ENCODE measurements at regions not wholly inside any gene's neighbourhood (a gene's known extent, or its start where the extent isn't known, plus 50 kb on each side); places are given as distances from the start of the nearest gene placed in this dataset.

- H3K27me3 ChIP-seq (ENCODE audit: insufficient read depth, poor library complexity, severe bottlenecking) = no peaks in the 10 kb centered on the region
- no peak overlapping the region for H3K27ac ChIP-seq (replicated peaks)
- no peak for TF ChIP-seq SPI1 (IDR thresholded peaks at IDR 0.05; ENCODE audit: borderline replicate concordance, low read depth)
- no peak for DNase-seq (ENCODE audit: low read depth in 1 of 2, low spot score in 1 of 2)
- no peak overlapping the region for H3K4me3 ChIP-seq (replicated peaks; ENCODE audit: insufficient read depth, low read length)
Observed at GRCh38 chr4:18535948-18536347, 514.4 kb upstream of the LCORL start.

GRCh38 chr4:18533262-18533775, 511.8 kb upstream of the LCORL start:
- no peak overlapping the region for H3K27ac ChIP-seq (replicated peaks)
- TF ChIP-seq POLR2AphosphoS5 (IDR thresholded peaks at IDR 0.05; ENCODE audit: low read depth) (no peak), GABPA (IDR thresholded peaks at IDR 0.05; ENCODE audit: low read depth) (no peak), SPI1 (IDR thresholded peaks at IDR 0.05; ENCODE audit: borderline replicate concordance, low read depth) (no peak), REST (IDR thresholded peaks at IDR 0.05; ENCODE audit: insufficient replicate concordance, low read depth) (no peak), CTCF (IDR thresholded peaks at IDR 0.05; ENCODE audit: insufficient read depth, low read length) (no peak)
- H3K27me3 ChIP-seq (ENCODE audit: insufficient read depth, poor library complexity, severe bottlenecking) = no peaks in the 10 kb centered on the region
- DNase-seq (ENCODE audit: low read depth in 1 of 2, low spot score in 1 of 2) = no peak
- H3K4me3 ChIP-seq (replicated peaks; ENCODE audit: insufficient read depth, low read length) = no peak overlapping the region

- no peak for TF ChIP-seq GABPA (IDR thresholded peaks at IDR 0.05; ENCODE audit: low read depth)
- TF ChIP-seq REST (IDR thresholded peaks at IDR 0.05; ENCODE audit: insufficient replicate concordance, low read depth) = no peak
- no peak for TF ChIP-seq CTCF (IDR thresholded peaks at IDR 0.05; ENCODE audit: insufficient read depth, low read length)
- TF ChIP-seq SPI1 (IDR thresholded peaks at IDR 0.05; ENCODE audit: borderline replicate concordance, low read depth) = no peak
- TF ChIP-seq POLR2AphosphoS5 (IDR thresholded peaks at IDR 0.05; ENCODE audit: low read depth) = no peak
- no peak overlapping the region for H3K27ac ChIP-seq (replicated peaks)
- H3K4me3 ChIP-seq (replicated peaks; ENCODE audit: insufficient read depth, low read length) = no peak overlapping the region
- no peak for DNase-seq (ENCODE audit: low read depth in 1 of 2, low spot score in 1 of 2)
- H3K27me3 ChIP-seq (ENCODE audit: insufficient read depth, poor library complexity, severe bottlenecking) = no peaks in the 10 kb centered on the region
Observed at GRCh38 chr4:18531731-18532130, 510.2 kb upstream of the LCORL start.

GRCh38 chr4:18529482-18529881, 507.9 kb upstream of the LCORL start:
- no peak overlapping the region for H3K4me3 ChIP-seq (replicated peaks; ENCODE audit: insufficient read depth, low read length)
- no peak overlapping the region for H3K27ac ChIP-seq (replicated peaks)
- H3K27me3 ChIP-seq (ENCODE audit: insufficient read depth, poor library complexity, severe bottlenecking) = no peaks in the 10 kb centered on the region
- TF ChIP-seq REST (IDR thresholded peaks at IDR 0.05; ENCODE audit: insufficient replicate concordance, low read depth) (no peak), SPI1 (IDR thresholded peaks at IDR 0.05; ENCODE audit: borderline replicate concordance, low read depth) (no peak), POLR2AphosphoS5 (IDR thresholded peaks at IDR 0.05; ENCODE audit: low read depth) (no peak), CTCF (IDR thresholded peaks at IDR 0.05; ENCODE audit: insufficient read depth, low read length) (no peak)
- no peak for DNase-seq (ENCODE audit: low read depth in 1 of 2, low spot score in 1 of 2)

Data from HL-60 (cell line).